ENCODE measurements at regions not wholly inside any gene's neighbourhood (a gene's known extent, or its start where the extent isn't known, plus 50 kb on each side); places are given as distances from the start of the nearest gene placed in this dataset.

DNA sequence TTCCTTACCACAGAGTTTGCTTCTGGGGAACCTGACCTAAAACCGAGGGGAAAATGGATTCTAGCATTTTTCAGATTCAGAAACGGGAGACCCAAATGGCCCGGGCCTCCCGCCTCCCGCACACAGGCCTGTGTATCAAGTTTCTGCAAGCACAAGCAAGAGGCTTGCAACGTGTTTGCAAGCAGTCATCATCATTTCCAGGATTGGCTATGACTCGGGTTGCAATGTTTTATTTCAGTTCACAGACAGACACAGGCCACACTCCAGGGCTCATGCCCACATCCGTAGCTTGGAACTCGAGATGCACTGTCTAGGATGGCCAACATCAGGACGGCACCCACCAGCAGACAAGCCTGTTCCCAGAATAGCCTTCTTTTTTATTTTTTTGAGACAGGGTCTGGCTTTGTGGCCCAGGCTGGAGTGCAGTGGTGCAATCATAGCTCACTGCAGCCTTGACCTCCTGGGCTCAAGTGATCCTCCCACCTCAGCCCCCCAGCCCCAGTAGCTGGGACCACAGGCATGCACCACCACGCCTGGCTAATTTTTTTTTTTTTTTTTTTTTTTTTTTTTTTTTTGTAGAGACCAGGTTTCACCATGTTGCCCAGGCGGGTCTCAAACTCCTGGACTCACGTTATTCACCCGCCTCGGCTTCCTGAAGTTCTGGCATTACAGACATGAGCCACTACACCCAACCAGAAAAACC, 68.1 kb upstream of the FOXK1 start:
- DNase-seq (ENCODE audit: low spot score) = no peak

DNA sequence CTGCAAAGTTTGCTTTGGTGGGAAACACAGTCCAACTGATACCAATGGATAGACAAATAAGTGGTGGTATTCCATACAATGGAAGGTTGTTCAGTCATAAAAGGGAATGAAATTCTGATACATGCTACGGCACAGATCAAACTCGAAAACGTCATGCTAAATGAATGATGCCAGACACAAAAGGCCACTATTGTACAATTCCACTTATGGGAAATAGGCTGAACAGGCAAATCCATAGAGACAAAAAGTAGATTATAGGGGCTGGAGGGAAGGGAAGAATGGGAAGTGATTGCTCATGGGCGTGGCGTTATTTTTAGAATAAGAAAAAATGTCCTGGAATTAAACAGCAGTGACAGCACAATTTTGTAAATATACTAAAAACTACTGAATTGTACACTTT, 66.0 kb upstream of the FOXK1 start:
- no peak for DNase-seq (ENCODE audit: low spot score)

DNA sequence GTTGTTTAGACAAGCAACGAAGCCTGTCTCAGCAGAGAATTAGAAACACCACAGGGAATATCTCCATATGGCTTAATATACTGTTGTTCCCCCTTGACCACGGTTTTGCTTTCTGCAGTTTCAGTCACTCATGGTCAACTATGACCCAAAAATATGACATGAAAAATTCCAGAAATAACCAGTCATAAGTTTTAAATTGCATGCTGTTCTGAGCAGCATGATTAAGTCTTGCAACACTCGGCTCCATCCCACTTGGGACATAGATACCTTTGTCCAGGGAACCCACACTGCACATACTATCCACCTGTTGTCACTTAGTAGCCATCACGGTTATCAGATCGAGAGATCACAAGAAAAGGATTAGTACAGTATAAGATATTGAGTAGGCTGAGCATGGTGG, 60.7 kb upstream of the FOXK1 start:
- no peak for DNase-seq (ENCODE audit: low spot score)

DNA sequence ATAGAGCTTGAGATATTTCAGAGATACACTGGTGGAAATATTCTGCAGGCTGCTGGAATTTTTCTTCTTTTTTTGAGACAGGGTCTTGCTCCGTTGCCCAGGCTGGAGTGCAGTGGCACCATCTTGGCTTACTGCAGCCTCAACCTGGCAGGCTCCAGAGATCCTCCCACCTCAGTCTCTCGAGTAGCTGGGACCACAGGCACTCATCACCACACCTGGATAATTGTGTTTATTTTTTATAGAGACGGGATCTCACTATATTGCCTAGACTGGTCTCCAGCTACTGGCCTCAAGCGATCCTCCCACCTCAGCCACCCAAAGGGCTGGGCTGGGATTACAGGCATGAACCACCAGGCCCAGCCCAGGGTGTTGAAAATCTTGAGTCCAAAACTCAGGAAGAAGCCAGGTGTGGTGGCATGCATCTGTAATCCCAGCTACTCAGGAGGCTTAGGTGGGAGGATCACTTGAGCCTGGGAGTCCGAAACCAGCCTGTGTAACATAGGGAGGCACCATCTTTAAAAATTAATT, 55.7 kb upstream of the FOXK1 start:
- no peak for DNase-seq (ENCODE audit: low spot score)

DNA sequence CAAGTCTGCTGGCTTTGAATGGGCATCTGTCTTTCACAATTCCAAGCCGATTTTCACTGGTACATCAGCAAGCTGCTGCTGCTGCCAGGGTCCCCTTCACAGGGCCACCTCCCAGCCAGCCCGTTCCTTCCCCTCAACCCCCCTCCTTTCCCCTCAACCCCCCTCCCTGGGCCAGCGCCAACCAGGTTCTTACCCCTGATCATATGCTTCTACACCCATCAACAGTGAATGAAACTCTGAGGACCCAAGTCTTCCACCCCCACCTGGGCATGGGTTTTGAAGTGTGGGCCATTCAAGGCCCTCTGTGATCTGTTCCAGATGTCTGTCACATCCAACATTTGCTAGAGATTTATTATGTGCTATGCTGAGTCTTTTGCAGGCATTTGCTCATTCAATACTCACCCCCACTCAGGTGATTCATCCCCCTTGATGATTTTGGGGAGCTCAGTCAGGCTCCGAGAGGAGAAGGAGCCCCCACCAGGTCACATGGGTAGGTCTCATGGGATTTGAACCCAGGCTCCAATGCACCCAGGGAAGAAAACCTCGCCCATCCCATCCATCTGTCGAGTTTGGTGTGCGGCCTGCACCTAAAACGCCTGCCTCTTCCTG, 52.7 kb upstream of the FOXK1 start:
- no peak for DNase-seq (ENCODE audit: low spot score)

DNA sequence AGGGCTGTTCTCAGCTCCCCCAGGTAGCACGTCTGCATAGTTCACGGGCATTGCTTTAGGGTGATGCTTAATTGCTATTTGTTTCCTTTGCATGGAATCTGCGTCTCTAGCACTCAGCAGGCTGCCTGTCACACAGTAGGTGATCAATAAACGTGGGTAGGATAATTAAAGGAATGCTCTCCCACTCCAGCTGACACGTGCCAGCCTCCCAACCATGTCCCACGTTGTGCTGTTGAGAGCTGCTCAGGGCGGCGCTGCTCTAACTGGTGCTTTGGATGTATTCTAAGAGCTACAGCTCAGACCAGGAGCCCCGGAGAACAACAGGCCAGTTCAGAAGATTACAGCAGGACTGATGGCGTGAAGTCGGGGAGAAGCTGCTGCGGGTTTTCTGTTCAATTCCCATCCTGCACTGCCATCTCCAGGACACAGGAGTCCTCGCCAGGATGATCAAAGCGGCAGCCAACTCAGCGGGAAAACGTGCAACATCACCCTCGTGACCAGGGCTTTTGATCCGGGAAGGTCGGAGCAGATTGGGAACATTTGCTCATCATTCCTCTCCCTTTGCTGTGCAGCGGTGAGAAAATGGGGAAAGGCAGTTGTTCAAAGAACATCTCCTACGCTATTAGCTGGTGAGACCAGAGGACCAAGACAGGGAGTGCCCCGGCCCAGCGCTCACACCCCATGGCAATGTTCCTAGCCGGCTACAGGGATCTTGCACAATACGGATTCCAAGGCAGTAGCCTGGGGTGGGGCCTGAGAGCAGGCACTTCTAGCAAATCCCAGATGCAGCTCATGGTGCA, 50.5 kb upstream of the FOXK1 start:
- no peak for DNase-seq (ENCODE audit: low spot score)
